CD4-positive, alpha-beta T cell treated with Interleukin-15 for 4 hours (primary cell): ENCODE measurements at regions not wholly inside any gene's neighbourhood (a gene's known extent, or its start where the extent isn't known, plus 50 kb on each side); places are given as distances from the start of the nearest gene placed in this dataset.
"Not testable (repeated sequence)": the region's sequence is repeated elsewhere in the genome, so short reads cannot be mapped to it uniquely, and the experiment has no call there.

Source experiments
- DNase-seq: peaks from one replicate; pipeline ENCODE4 v3.0.0-alpha.2; 2020; ENCODE audit warnings: low spot score

DNA sequence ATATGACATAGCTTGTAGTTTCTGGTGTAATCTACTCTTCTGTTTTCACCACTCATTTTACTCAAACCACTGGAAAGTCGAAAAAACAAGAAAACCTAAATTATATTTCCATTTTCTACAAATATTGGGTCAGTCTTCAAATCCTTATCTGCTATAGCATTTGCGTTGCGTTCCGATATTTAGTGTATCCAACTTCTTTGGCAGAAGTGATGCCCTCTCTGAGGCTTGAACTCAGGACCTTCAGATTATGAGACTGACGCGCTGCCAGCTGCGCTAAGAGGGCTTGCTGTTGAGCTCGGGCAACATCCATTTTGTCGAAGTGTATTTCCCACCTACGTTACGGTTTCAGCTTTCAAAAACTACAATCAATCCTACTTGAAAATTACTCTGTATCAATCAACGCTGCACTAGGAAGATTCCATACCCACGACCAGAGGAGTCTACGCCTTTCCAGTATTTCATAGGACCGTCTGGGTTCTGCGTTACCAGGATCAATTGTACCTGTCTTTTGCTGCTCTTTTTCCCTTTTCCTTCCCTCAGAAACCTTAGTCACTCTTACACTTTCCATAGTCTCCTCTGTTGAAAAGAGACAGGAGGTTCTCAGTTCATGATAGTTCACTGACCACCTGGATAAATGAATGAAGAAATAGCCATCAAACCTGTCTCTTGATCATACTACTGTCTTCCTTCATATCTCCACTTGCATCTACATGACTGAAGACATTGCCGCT, 140.5 kb upstream of the ZNF322 start:
- not testable (repeated sequence) for DNase-seq

DNA sequence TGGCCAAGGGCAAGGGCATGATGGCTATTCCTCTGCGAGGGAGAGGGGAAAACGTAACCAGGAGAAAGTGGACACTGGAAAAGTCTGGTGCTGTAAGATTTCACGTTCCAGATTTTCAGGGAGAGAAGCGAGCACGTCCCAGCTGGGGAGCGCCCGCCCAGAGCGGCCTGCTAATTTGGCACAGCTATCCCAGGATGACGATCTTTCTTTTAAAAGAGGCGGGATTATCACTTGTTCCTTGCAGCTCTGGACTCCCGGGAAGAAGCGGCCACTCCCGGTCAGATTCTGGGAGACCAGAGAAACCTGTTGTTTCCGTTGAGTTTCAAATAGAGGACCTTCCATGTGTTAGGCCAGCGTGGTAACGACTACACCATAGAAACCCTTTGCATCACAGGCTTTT, 144.2 kb upstream of the ZNF322 start:
- DNase-seq: not testable (repeated sequence)

DNA sequence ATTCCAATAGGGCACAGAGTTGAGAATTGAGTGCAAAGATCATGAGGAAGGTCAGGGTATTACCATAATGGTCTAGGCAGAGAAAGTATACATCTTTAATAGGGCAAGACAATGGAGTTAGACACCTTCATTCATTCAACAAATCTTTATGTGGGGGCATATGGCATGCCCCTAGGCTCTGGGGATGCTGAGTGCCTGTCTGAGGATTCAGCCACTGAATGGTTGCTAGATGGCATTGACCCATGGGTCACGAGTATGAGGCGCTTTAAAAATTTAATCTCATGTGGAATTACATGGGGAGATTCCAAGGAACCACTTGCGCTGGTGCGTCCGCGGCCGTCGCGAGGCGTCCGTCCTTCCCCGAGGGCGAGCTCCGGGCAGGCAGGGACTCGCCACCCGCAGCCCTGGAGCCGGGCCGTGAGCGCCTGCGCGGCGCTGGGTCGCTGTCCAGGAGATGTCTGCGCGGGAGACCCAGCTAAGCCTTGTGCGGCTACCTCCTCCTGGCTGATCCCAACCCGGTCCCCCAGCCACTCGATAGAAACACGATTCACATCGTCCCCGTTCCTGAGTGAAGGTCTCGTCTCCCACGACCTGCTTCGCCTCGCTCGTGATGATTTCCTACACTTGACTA, 152.1 kb upstream of the ZNF322 start:
- DNase-seq: not testable (repeated sequence)

DNA sequence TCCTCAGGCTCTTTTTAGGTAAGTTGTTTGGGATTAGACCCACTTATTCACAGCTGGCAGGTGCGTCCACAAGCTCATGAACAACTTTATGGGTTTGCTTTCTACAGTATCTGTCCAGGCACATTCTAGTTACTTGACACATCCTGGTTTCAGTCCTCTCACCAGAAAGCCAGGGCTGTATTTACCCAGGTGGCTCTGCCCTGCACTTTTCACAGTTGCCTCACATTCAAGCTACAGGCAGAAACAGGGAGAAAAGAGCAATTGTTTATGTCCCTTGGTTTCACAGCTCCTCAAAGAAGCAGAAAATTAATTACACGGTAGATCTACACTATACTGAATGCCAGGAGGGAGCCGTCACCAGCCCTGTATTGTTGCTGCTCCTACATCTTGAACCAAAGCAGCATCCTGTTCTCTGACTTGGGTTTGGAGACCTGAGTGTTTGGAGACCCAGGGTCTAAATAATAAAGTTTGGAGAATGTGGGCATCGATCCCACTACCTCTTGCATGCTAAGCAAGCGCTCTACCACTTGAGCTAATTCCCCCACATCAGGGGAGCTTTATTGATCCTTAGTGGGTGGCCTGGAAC, 159.2 kb upstream of the ZNF322 start:
- DNase-seq: not testable (repeated sequence)

DNA sequence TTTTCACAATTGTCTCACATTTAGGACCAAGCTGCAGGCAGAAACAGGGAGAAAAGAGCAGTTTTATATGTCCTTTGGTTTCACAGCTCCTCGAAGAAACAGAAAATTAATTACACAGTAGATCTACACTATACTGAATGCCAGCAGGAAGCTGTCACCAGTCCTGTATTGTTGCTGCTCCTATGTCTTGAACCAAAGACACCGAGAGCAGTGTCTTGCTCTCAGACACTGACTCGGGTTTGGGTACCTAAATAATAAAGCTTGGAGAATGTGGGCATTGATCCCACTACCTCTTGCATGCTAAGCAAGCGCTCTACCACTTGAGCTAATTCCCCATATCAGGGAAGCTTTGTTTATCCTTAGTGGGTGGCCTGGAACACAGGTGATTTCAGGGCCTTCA, 168.4 kb upstream of the ZNF322 start:
- not testable (repeated sequence) for DNase-seq

DNA sequence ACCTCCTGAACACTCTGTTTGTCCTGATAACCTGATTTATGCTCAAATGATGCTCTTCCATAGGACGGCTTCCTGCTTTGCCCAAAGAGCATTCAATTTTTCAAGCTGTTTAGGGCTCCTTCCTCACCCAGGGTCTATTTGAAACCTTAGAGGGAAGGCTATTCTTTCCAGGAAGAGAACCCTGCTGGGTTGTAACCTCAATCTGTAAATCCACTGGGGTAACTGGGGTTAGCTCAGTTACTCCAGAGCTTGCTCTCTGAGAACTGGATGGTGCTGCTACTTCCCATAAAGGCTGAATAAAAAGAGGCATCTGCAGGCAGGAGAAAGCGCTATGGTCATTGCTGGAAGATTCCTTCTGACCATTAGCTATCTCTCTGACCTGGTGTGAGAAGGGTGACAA, 169.9 kb upstream of the ZNF322 start:
- not testable (repeated sequence) for DNase-seq

DNA sequence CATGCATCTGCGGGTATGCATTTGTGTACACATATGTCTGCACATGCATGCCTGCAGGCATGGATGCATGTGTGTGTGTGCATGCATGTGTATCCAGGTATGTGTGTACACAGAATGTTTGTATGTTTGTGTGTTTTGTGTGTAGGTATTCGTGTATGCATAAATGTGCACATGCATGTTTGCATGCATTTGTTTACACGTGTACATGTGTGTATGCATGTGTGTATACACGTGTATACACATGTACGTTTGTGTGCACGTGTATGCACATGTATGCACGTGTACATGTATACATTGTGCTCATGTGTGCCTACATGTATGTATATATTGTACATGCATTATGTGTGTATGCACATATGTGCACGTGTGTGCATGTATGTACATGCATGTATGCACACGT, 171.4 kb upstream of the ZNF322 start:
- DNase-seq: not testable (repeated sequence)

DNA sequence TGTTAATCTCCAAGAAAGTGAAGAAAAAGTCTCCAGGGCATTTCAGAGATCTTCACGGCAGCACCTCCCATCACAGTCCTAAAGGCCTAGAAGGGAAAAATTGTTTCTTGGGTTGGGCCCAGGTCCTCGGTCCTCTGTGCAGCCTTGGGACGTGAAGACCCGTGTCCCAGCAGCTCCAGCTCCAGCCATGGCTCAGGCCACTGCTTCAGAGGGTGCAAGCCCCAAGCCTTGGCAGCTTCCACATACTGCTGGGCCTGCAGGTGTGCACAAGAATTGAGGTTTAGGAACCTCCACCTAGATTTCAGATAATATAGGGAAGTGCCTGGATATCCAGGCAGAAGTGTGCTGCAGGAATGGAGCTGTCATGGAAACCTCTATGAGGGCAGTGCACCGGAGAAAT, 176.2 kb upstream of the ZNF322 start:
- DNase-seq: not testable (repeated sequence)

DNA sequence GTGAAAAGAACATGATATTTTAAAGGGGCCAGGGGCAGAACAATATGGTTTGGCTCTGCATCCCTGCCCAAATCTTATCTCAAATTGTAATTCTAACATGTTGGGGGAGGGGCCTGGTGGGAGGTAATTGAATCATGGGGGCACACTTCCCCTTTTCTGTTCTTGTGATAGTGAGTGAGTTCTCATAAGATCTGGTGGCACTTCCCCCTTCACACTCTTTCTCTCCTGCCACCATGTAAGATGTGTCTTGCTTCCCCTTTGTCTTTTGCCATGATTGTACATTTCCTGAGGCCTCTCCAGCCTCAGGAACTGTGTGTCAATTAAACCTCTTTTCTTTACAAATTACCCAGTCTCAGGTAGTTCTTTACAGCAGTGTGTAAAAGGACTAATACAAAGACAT, 177.1 kb upstream of the ZNF322 start:
- not testable (repeated sequence) for DNase-seq

DNA sequence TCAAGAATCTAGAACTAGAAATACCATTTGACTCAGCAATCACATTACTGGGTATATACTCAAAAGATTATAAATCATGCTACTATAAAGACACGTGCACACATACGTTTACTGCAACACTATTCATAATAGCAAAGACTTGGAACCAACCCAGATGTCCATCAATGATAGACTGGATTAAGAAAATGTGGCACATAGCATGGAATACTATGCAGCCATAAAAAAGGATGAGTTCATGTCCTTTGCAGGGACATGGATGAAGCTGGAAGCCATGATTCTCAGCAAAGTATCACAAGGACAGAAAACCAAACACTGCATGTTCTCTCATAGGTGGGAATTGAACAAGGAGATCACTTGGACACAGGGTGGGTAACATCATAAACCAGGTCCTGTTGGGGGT, 185.3 kb upstream of the ZNF322 start:
- DNase-seq: not testable (repeated sequence)

DNA sequence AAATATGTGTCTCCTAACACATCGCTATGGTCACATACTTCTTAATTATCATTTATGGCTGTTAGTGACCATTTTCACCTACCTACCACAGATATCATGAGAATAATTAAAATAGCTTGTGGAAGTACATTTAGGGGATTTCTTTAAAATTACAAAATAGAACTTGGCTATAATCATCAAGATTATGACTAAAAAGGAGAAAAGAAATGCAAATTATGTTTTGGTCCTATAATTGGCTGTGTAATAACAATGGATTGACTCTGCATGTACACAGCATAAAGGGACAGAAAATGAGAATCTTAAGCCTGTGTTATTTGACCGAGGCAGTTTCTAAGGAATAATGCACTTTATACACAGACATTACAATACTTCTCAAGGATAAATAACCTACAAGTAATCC, 197.7 kb upstream of the ZNF322 start:
- not testable (repeated sequence) for DNase-seq

DNA sequence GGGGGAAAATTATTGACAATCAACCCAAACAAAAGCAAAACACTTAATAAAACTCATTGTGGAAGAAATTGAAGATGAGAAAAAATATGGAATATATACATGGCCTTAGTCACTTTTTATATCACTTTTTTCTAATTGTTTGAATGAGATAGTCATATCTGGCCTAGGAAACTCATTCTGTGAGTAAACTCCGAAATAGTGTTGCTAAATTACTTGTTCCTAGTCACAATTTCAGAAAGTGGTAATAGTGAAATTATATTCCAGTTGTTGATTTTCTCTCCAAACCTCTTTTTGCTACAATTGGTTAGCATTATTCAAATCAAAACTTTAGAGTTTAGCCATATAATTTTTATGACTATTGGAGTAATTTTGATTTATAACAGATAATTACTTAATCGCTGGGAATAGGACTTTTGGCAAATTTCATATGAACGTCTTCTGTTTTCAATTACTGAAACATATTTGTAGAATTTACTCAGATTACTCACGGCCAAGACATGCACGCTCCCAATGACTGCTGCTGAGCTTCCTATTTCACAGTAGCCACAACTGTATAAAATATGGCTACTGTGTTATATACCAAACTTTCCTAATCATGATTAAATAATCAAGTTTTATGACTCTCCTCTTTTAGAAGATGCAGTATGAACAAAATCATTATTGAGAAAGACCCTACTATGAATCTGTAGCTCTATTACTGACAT, 199.7 kb upstream of the ZNF322 start:
- not testable (repeated sequence) for DNase-seq

DNA sequence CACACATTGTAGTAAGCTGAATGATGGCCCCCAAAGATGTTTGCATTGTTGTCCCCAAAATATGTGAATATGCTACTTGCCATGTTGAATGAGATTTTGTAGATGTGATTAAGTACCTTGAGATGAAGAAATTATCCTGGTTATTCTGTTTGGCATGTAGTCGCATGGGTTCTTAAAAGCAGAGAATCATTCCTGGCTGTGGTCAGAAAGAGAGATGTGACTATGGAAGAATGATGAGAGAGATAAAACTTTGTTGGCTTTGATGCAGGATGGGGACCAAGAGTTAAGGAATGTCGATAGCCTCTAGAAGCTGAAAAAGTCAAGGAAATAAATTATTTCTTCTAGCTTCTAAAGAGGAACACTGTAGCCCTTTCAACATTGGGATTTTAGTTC, 200.2 kb upstream of the ZNF322 start:
- DNase-seq: not testable (repeated sequence)

DNA sequence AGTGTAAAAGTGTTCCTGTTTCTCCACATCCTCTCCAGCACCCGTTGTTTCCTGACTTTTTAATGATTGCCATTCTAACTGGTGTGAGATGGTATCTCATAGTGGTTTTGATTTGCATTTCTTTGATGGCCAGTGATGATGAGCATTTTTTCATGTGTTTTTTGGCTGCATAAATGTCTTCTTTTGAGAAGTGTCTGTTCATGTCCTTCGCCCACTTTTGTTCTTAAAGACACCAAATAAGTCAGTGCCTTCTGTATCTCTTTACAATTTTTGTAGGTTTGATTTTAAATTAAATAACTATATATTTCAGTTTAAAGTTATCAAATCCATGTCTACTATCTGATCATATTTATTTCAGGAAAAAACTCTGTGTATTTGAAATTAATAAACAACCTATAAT, 202.4 kb upstream of the ZNF322 start:
- DNase-seq: not testable (repeated sequence)

DNA sequence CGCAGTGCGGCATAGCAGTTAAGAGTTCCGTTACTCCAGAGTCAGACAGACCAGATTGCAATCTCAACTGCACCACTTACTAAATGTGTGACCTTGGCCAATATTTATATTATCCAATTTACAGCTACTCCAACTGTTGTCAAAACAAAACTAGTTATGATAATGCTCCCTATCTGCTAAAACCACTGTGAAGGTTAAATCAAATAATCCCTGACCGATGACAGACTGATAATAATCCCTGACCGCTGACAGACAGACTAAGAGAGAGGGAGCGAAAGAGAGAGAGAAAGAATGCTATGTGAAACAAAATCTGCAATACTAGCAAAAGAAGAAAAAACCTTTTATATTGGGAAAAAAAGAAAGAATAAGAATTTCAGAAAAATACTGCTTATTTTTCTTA, 204.1 kb upstream of the ZNF322 start:
- DNase-seq: not testable (repeated sequence)

DNA sequence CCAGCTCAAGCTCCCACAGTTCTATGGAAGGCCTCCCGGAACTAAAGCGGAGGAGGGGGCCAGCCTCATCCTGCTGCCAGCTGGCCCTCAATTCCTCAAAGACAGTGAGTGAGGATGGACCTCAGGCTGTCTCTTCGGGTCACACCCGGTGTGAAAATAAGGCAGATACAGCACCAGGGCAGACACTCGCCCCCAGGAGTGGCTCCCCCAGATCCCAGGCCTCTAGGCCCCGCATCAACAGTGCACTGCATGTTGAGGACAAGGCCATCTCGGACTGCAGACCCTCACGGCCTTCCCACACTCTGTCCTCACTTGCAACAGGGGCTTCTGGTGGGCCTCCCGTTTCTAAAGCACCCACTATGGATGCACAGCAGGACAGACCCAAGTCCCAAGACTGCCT, 239.2 kb upstream of the ZNF322 start:
- not testable (repeated sequence) for DNase-seq

DNA sequence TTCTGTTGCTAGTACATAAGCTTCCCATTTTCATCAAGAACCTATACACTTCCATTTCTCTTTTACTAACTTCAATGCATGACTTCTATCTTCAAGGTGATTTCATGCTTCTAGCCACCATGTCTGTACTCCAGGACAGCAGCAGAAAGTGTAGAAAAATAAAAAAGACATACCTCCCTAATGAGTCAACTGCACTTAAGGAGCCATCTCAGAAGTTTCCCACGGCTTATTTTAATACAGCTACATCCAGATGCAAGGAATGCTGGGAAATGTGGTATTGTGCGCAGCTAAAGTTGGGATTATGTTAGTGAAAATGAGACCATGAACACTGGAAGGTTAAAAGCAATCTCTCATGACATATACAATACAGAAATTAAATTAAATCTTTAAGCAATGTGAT, 264.7 kb upstream of the ZNF322 start:
- not testable (repeated sequence) for DNase-seq

DNA sequence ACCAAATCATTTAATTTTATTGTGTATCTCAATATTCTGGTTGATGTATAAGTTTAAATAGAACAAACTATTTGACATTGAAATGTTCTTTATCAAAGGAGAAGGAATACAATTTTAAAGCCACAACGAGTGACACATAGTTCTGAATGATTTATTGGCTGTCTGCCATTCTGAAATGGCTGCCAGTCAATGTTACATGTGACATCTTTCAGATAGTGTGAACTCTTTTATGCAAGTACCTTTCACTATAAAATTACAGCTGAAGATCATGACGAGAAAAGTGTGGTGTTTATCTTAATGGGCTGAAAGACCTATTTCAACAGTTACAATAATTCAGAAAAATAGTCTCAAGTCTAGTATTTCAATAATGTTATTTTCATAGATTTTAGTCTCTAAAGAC, 268.6 kb upstream of the ZNF322 start:
- DNase-seq: not testable (repeated sequence)

DNA sequence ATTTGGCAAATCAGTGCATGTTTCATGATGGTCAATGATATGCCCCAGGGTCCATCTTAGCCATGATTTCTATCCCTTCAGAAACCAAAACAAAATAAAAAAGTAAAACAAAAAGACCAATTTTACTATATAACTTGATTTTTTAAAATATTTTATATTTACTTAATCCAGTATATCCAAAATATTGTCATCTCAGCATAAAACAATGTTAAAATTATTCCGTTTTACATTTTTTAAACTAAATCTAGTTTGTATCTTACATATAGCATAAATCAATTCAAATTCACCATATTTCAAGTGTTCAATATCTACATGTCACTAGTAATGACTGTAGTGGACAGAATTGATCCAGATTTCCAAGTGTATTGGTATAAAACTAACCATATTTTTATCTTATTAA, 277.7 kb upstream of the ZNF322 start:
- not testable (repeated sequence) for DNase-seq

DNA sequence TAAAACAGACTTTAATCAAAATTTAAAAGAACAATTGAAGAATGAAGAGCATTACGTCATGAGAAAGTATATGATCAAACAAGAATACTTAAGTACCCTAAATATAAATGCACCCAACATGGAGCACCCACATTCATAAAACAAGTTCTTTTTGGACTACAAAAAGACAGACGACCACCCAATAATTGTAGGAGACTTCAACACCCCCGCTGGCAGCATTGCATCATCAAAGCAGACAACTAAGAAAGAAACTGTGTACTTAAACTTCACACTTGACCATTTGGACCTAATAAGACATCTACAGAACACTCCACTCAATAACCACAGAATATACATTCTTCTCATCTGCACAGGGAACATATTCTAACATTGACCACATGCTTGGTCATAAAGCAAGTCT, 291.7 kb upstream of the ZNF322 start:
- not testable (repeated sequence) for DNase-seq

DNA sequence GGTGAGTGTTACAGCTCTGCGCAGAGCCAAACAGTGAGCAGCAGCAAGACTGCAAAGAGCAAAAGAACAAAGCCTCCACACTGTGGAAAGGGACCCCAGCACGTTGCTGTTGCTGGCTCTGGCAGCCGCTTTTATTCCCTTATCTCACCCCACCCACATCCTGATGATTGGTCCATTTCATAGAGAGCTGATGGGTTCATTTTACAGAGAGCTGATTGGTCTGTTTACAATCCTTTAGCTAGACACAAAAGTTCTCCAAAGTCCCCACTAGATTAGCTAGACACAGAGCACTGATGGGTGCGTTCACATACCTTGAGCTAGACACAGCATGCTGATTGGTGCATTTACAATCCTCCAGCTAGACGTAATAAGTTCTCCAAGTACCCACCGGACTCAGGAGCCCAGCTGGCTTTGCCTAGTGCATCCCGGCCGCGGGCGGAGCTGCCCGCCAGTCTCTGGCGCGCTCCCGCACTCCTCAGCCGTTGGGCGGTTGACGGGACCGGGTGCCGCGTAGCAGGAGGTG, 291.4 kb upstream of the PRSS16 start:
- peak; percentile 65 for DNase-seq

DNA sequence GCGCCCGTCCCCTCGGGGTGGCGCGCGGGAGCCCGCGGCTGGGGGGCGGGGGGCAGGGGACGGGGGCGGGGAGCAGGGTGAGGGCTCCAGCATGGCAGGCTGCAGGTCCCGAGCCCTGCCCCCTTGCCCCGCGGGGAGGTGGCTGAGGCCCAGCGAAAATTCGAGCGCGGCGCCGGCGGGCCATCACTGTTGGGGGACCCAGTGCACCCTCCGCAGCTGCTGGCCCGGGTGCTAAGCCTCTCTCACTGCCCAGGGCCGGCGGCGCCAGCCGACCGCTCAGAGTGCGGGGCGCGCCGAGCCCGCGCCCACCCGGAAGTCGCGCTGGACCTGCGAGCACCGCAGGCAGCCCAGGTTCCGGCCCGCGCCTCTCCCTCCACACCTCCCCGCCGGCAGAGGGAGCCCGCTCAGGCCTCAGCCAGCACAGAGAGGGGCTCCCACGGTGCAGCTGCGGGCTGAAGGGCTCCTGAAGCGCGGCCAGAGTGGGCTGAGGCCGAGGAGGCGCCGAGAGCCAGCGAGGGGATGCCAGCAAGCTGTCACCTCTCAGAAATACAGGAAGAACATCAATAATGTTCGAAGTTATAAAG, 290.8 kb upstream of the PRSS16 start:
- peak; percentile 79 for DNase-seq
